LHCN-M2 (cell line): ENCODE measurements at regions not wholly inside any gene's neighbourhood (a gene's known extent, or its start where the extent isn't known, plus 50 kb on each side); places are given as distances from the start of the nearest gene placed in this dataset.
A peak's percentile ranks its signal among the peaks of the same experiment; 100 is the strongest.
"Not testable (repeated sequence)": the region's sequence is repeated elsewhere in the genome, so short reads cannot be mapped to it uniquely, and the experiment has no call there.

Experiments used
- DNase-seq: peaks from one replicate; pipeline ENCODE4 v3.0.0-alpha.2; 2012; ENCODE audit warnings: low read depth

DNA sequence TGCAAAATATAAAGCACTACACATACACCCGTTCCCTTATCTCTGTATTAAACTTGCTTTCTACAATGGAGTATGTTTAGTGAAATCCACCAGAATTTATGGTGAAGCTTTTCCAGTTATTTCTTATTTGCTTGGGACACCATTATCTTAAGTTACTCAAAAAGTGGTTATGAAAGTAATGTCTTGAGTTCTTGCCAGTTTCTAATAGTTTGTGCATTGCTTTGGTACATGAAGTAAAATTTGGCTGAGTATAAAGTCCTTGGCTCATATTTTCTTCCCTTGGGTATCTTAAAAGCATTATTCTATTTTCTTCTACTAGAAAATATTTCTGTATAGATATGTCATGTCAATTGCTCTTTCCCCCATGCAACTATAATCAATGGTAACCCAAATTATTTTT lies 85.2 kb downstream of the POLR1F start:
- DNase-seq: peak; percentile 29

DNA sequence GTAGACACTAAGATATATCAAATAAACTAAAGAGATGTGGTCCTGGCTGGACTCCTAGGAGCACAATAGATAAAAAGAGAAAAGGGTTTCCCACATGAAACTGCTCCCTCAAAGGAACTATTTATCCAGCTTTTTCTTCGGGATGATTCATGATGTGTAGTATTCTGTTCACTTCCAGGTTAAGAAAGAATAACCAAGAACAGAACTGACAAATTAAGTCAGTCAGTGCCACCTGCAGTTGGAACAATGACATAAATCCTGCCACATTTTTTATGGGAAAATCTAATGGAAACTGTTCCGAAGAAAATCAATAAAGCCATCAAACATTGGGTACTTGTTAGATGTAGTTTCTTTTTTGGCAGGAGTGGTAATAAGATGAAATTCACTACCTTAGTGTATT lies 87.1 kb downstream of the POLR1F start:
- peak; percentile 94 for DNase-seq

DNA sequence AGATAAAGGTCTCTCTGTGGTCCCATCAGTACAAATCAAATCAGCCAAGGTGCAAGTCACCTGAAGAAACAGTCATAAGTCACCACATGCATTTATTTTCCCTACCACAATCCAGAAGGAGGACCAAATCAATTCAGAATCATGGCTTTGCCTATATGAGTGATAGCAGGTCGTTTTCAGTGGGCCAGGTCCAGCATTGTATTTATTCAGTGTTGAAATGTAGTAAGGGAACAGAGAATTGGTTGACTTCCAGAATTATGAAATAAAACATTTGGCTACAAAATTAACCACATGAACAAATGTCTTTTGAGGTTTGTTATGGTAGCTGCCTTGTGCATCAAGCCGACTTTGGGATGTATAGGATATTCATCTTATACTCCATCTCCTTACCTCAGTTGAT lies 88.4 kb downstream of the POLR1F start:
- peak; percentile 88 for DNase-seq

DNA sequence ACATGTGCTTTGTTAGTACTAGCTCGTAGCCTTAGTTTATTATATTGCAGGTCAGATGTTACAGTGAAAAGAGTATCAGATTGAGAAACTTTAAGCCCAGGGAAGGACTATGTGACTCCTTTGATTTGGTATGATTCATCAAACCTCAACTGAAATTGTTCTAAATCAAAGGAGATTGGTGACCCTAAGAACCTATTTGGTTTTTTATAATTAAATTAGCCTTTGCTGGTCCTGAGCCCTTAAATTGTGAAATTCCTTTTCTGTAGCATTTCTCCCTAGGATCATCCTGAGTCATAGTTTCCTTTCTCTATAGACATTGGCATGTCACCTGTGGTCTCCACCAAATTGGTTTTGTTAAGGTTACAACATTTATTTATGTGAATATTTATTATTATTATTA lies 89.7 kb downstream of the POLR1F start:
- DNase-seq: peak; percentile 93

DNA sequence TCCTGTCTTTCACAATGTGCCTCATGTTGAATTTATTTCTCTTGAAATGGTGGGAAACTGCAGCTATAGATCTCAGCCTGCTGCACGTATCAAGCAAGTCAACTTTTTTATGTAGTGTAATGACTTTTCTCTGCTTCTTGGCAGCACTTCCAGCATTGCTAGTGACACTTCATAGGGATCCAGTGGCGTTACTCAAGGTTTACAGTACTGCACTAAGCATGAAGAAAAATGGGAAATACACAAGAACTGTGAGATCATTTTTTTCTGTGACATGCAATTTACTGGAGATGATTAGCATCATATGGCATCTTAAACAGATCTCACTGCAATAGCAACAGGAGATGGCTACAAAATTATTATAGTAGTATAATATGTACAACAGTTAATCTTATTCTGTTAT lies 90.9 kb downstream of the POLR1F start:
- DNase-seq: peak; percentile 47

DNA sequence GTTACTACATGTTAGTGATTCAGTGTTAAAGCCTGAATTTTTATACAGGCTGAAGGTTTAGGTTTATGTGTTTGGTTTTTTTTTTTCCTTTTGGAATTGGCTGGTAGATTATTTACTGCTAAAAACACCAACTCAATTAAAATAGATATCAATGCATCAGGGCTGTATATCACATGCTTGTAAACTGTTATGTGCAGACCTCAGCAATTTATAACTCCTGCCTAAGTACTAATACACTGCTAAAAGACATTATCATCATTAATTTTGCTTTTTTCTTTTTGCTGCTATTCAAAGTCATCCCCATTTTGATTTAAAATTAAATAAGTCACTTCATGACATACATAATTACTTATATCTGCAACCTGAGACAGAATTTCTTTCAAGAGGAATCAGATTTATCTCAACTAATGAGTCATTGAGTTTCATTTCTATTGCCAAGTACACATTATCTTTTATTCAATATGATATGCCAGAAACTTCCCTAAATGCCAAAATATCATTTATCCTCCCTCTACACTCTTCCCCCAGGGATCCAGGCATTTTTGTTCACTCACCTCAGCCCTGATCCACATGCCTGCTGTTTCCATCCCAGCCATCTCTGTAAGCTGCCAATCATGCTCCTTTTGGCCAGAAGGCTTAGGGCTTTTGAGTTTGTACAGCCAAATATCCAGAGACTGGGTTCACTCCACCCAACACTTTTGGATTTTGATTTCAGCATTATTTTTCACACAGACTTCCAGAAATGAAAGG lies 98.5 kb downstream of the POLR1F start:
- DNase-seq: peak; percentile 55

DNA sequence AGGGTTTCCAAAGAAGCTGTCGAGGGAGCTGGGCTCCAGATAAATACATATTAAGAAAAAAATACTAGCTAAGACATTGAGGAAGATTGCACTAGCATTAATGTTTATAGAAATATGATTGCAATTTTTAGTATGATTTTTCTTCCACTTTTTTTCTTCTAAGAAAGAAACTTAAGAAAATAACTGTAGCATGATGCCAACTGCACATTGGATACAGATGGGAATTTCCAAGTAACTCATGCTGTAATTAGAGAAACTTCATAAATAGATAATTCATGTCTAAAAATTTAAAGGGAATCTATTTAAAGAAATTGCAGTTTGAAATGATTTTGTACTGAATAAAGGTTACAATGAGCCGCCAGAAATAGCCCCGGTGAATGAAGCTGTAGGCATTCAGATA lies 119.4 kb downstream of the POLR1F start:
- DNase-seq: no peak

DNA sequence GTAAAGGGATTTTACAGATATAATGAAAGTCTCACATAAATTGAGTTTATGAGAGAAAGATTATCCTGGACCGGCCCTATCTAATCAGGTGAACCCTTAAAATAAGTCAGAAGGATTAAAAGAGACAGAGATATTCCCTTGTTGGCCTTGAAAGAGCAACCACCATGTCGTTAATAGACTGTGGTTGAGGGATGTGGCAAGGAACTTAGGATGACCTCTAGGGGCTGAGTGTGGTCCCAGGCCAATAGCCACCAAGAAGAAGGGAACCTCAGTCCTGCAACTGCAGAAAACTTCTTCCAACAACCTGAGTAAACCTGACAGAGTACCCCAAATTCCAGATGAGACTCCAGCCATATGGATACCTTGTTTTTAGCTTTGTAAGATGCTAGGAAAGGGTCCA lies 121.5 kb downstream of the POLR1F start:
- no peak for DNase-seq

DNA sequence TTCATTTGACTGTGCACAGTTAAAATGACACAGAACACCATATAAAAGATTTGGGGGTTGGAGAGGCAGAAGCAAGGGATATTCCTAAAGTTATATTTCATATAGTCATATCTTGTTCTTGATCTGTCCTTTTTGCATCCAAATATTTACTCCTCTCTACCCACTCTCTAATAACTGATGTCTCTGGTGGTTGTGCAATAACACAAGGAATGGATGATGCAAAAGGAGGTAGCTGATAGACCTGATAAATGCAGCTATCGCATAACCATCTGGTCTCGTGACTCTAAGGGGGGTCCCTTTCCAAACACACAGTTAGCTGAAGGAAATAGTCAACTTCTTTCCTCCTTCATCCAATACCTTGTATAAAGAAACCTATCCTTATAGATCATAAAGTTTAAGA lies 123.1 kb downstream of the POLR1F start:
- peak; percentile 9 for DNase-seq

DNA sequence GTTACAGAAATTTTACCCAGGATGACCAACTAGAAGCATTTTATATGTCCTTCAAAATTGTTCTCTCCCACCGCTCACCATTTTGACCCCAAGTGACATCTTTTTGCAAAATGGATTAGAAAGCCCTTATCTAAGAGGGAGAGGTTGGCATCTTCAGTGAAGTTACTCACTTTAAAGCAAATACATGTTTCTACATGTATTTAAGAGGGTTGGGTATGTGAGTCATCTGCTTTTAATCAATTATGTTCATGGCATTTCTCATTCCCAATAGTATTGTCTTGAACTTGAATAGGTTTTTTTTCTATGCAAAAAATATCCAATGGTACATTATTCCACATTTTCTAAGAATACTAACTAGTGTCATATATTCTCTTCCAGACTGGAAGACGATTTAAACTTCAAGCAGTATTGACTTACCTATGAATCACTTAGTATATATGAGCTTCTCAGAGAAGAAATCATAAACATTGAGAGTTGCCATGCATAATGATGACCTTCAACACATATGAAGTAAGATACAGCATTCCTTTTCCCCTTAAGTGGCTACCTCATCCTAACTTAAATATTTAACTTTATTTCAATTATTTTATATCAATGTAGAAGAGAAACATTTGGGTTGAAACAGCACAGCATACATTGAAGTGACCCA lies 132.8 kb downstream of the POLR1F start:
- DNase-seq: no peak

DNA sequence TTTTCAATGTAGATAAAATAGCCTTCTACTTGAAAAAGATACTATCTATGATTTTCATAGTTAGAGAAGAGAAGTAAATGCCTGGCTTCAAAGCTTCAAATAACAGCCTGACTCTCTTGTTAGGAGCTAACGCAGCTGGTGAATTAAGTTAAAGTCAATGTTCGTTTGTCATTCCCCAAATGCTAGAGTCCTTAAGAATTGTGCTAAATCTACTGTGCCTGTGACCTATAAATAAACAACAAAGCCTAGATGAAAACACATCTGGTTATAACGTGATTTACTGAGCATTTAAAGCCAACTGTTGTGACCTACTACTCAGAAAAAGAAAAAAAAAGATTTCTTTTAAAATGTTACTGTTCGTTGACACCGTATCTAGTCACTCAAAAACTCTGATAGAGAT lies 134.7 kb downstream of the POLR1F start:
- DNase-seq: no peak

DNA sequence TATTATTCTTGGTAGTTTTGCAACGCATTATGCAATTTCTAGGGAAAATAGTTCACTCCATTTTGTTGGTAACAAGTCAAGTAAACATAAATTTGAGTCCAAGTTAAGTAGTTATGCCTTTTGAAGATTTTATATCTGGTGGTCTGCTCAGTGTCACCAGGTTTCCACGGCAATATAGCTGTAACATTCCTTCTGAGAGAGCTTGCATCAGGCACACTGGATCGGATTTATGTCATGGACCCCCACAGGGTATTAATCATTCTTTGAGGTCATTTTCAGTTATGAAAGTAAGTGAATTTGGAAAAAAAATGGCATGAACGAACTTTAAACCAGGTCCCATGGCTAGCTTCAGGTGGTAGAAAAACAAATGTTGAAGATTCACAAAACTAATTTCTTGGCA lies 136.3 kb downstream of the POLR1F start:
- no peak for DNase-seq

DNA sequence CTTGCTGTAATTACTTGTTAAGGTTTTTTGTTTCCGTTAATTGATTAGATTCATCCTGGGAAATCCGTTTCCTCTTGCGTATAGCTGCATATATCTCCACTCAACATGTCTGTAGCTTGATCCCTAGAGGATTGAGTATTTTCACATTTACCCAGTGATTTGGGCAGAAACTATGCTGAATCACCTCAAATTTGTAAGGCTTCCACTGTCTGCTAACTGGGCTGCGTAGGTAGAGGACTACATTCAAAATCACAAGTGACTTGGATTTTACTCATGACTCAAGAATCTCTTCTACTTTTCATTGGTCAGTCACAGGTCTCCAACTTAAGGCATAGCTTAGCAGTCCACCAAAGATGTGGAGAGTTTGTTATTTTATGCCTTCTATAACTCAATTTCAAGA lies 141.8 kb downstream of the POLR1F start:
- DNase-seq: peak; percentile 42

DNA sequence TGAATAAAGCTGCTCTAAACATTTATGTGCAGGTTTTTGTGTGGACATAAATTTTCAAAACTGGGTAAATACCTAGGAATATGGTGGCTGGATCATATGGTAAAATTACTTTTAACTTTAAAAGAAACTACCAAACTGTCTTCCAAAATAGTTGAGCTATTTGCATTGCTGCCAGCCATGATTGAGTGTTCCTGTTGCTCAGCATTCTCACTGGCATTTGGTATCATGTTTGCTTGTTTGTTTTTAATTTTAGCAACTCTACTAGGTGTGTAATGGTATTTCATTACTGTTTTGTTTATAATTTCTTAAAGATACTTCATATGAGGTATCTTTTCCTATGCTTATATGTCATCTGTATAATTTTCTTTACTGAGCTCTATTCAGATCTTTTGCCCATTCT lies 143.2 kb downstream of the POLR1F start:
- DNase-seq: no peak

DNA sequence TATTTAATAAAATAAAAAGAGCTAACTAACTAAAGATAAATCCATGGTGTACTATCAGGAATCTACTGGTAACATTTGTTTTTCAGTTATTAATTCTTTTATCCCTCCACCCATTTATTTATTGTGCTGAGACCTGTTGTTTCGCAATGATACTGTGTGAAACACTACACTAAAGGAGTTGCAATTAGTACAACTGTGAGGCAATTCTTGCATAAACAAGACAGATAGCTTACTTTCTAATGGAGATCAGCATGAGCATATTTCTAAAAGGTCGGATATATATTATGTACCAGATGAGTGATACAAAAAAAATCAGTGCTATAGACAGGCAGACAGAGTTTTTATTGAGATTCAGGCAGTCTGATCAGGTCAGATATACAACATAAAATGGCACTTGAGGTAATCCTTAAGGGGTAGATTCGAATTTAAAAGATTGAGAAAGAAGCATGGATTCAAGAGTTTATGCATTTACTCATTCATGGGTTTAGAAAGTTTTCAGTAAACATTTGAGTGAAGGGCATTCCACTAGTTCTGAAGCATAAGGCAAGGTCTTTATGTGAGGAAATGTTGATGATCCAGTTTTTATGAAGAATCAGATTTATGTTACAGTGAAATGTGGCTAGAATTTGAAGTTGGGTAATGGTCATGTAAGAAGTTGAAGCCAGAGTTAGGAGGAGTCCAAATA lies 147.6 kb downstream of the POLR1F start:
- DNase-seq: peak; percentile 92

DNA sequence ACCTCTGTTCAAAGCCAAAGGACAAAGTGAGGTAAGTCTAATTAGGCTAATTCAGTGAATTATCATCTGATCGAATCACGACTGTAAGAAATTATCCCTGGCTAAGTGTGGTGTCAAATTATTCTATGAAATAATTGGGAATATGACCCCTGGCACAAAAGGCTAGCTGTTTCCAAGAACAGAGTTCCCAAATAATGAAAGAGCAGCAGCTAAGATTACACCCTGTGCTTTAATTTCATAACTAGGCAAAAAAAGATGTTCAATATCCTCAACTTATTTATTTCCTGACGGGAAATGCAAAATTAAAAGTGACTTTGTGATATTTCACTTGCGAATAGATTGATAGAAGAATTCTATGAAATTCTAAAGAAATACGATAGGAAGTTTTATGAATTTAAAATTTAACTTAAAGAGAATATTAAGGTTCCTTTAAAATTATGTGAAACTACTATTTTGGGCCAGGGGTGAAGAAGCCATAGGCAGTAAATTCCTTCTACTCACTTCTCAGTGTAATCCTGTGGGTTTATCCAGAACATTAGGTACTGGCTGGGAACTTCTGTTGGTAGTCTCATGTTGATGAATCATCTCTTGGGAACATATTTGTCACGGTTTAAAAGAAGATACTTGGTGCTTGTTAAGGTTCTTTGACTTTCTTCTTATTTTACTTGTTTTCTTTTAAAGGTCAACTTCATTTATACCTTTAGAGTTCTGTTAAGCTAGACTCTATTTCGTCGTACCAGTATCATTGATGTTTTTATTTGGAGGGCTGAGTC lies 148.5 kb downstream of the POLR1F start:
- peak; percentile 100 for DNase-seq

DNA sequence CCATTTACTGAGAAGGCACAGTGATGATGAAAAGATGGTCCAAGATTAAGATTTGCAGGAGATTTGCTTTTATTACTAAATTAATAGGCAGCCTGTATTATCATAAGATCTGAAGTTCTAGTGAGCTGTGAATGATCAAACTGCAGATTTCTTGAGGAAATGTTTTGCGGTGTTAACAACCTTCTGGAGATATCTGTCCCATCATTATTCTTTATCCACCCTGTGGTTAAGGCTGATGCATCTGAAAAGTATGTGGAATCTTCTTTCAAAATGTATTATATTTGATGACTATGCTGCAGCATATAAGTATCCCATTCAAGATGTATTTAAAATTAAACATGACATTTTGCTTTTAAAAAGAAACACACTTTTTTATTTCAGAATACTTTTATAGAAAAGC lies 150.3 kb downstream of the POLR1F start:
- DNase-seq: peak; percentile 96

DNA sequence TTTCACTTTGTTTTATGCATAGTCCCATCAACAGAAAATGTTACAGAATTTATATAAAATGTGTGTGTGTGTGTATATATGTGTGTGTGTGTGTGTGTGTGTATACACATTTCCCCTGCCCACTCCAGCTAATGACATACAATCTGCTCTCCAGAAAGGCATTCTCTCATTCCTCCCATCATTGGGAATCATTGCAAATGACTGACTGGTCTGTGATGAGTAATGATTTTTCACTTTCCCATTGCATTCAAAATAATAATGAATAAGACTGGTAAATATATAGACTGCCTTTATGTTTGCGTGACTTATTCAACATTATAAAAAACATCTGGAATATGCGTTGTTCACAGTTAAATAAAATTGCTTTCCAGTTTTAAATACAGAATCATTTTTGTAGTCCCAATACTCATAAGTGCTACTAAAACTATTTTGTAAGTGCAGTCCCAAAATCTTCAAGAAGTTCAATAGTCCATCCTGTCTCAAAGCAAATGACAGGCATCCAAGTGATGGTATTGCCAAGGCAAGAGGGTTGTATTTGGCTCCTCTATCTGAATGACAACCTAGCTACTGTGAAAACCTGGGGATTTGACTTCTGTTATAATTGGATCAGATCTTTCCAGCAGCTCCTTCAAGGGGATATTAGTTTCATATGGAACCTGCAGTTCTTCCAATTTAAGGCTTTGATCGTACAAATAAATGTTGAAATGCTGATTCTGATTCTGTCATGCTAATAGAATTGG lies 150.9 kb downstream of the POLR1F start:
- DNase-seq: peak; percentile 75

DNA sequence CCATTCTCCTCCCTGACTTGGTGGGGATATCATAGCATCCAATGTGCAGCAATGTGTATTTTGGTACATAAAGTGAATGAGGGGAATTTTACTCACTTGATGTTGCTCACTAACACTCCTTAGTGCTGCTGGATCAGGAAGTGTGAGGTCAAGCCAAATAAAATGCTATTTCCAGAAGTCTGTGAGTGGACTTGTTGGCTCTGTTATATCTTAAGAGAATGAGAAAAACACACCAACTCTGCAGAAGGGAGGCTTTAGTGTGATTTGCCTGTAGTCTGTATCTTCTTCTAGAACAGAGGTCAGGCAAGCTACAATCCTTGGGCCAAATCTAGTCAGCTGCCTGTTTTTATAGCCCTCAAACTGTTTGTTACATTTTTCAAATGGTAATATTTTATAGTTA lies 154.3 kb downstream of the POLR1F start:
- DNase-seq: no peak

DNA sequence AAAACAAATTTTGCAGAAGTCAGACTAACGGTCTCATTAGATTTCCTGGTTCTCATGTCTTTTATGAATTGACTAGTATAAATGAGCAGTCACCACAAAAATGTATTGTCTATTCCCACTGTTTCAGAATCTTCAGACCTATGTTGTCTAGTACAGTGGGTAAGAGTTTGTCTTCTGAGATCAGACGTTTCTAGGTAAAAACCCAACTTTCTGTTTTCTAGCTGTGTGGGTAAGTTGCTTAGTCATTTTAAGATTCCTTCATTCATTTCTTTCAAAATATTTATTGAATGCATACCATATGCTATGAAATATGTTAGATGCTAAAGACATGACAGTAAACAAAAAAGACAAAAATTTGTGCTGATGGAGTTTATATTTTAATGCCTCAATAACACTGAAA lies 156.3 kb downstream of the POLR1F start:
- no peak for DNase-seq

DNA sequence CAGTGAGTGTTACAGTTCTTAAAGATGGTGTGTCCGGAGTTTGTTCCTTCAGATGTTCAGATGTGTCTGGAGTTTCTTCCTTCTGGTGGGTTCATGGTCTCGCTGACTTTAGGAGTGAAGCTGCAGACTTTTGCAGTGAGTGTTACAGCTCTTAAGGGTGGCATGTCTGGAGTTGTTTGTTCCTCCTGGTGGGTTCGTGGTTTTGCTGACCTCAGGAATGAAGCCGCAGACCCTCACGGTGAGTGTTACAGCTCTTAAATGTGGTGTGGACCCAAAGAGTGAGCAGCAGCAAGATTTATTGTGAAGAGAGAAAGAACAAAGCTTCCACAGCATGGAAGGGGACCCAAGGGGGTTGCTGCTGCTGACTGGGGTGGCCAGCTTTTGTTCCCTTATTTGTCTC lies 159.6 kb downstream of the POLR1F start:
- not testable (repeated sequence) for DNase-seq
